HG03354 (cell line): ENCODE measurements at regions not wholly inside any gene's neighbourhood (a gene's known extent, or its start where the extent isn't known, plus 50 kb on each side); places are given as distances from the start of the nearest gene placed in this dataset.
"Not testable (repeated sequence)": the region's sequence is repeated elsewhere in the genome, so short reads cannot be mapped to it uniquely, and the experiment has no call there.

ENCODE experiments used
- ATAC-seq: cut with Tn5 transposase; IDR thresholded peaks from one replicate; pipeline ENCODE4 v1.9.1; 2021; ENCODE audit warnings: mild to moderate bottlenecking; ENCODE audit not compliant: unreplicated experiment, poor library complexity, severe bottlenecking

DNA sequence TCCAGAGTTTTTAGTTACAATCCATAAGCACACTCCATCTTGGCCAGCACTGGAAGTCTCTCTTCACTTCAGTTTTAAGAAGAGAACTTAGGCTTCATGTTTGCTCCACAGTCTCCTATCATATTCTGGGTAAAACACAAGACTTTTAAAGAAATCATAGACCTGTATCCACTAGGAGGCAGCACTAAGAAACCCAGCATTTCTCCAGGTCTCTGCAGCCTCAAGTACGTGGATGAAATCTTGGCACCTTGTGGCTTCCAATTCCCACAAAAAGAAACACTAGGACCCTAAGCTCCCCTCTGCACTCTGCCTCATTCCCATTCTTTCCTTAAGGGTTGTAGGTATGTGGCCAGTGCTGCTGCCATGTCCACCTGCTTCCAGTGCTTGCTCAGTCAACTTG lies 367.3 kb upstream of the CASK start:
- no peak for ATAC-seq

DNA sequence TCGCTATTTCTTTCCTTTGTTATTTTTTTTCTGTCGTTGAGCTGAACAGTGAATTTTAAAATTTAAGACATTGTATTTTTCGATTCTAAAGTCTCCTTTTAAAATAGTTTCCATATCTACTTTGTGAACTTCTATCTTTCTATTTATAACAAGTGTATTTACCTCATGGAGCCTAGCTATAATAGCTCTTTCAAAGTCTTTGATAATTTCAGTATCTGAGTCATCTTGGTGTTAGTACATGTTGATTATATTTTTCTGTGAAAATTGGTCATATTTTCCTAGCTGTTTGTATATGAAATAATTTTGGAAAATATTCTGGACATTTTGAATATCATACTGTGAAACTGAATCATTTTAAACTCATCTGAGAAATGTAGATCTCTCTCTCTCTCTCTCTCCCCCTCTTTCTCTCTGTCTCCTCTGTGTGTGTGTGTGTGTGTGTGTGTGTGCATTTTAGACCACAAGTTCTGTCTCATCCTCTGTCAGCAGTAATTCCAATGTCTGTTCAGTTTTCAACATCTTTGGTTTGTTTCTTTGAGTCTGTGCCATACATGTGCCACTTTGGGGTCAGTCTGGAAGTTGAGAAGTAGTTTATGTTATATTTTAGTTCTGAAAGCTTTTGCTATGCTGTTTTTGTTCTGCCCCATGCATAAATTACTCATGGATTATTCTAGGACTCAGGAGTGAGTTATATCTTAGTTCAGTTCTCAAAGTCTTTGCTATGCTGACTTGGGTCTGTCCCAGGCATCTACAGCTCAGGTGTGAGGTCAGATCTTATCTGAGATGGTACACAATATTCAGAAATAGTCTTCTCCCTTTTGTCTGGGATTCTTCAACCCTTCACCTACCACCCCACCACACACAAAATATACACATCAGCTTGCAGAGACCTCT lies 366.4 kb upstream of the CASK start:
- ATAC-seq = no peak

GRCh38 chrX:42285681-42286080 lies 362.3 kb upstream of the CASK start:
- ATAC-seq = not testable (repeated sequence)

DNA sequence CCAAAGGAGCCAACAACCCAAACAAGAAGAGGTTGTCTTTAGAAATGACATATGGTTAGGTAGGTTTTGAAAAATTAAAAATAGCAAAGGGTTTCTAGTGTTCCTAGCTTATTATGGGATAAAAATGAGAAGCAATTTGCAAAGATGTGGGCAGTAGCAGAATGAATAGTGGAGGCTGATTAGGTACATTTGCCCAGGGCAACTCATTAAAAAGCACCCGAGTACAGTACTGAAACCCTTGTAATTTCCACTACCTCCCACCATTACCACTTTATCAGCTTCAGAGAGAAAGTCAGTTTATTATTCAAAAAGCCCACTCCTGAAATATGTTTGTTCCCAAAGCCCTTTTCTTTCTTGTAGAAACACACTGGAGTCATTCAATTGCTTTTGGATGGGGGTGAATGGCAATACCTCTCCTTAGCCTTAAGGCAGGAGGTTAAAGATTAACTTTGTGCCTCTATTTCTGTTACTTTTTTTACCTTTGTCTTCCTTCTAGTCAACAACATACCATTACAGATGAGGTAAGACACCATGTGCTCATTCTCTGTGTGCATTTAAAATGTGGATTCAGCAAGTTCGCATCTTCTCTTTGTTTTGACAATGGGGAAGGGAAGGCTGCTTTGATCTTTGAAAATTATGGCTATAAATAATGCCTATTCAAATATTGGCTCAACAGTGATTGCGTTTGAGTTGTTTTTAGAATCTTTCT lies 353.8 kb upstream of the CASK start:
- ATAC-seq = no peak

GRCh38 chrX:42274151-42274550 lies 350.8 kb upstream of the CASK start:
- ATAC-seq = no peak

DNA sequence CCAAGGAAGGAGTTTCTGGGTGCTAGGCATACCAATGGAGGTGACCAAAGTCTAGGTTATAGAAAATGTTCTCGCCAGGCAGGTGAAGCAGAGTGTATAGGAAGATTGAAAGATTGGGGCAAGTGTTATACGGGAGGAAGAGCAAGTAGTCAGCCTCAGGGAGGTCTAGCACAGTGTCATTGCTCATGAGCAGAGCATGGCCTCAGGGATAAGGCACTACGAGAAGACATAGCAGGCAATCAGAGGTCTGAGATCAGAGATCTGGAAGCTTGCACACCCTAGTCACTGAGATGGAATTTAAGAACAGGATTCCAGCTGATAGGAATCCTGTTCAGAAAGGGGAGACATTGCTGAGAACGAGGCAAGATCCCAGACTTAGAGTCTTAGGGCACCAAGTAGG lies 350.0 kb upstream of the CASK start:
- no peak for ATAC-seq

GRCh38 chrX:42269186-42269585 lies 345.8 kb upstream of the CASK start:
- ATAC-seq = no peak

- ATAC-seq = no peak
Observed at GRCh38 chrX:42260854-42261253, 337.5 kb upstream of the CASK start.

DNA sequence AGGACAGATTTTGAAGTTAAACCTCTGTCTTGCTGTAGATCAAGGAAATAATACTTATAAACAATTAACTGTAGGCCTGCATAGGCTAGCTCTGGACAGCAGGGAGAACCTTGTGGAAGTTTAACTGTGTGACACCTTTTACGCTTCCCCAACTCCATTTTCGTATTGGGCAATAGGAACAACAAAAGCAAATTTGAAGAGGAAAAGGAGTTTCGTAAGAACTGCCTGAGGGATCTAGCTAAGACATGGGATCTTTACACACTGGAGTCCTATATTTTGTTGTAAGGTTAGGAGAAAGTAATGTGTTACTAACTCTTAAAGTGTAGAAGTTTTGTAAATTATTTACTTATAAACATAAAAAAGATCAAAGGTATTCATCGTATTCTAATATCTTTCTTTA lies 324.9 kb upstream of the CASK start:
- ATAC-seq = no peak

GRCh38 chrX:42247241-42247640 lies 323.9 kb upstream of the CASK start:
- no peak for ATAC-seq

- no peak for ATAC-seq
Observed at GRCh38 chrX:42246814-42247213, 323.5 kb upstream of the CASK start.

- ATAC-seq = no peak
Observed at GRCh38 chrX:42242004-42242403, 318.6 kb upstream of the CASK start.

- ATAC-seq = no peak
Observed at GRCh38 chrX:42241421-42241820, 318.1 kb upstream of the CASK start.

DNA sequence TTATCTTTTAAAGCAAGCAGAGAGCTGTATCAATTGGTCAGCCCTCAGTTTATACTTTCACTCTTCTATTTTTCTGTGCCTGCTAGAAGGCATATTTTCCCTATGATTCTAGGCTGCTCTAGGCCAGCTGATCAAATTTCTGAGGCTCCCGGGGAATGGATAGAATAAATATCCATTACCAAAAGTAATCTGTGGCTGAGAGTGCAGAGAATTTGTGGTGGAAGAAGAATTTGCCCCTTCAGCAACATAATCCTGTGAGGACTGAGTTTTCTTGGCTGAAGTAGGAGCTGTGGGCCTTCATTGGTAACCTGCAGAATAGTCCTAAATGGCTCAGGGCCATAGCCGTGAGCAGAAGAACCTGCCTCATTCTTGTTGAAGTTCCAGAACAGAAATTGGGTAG lies 314.6 kb upstream of the CASK start:
- no peak for ATAC-seq

- ATAC-seq = no peak
Observed at GRCh38 chrX:42229533-42229932, 306.2 kb upstream of the CASK start.

DNA sequence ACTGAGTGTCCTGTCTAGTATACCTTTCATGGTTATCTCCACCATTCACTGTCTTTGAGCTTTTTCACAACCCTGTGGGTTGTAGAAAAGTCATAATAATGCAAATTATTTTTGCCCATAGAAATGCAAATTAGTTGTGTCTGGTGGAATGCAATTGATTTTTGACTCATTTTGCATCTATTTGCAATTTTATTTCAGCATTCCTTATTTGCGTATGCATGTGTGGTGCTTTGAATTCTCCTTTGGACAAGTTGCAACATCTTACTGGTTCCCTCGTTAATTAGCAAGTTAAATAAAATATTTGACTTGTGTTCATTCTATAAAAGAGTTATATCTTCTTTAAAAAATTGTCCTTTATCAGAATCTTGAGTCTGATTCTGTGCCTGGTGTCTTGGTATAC lies 297.3 kb upstream of the CASK start:
- no peak for ATAC-seq

DNA sequence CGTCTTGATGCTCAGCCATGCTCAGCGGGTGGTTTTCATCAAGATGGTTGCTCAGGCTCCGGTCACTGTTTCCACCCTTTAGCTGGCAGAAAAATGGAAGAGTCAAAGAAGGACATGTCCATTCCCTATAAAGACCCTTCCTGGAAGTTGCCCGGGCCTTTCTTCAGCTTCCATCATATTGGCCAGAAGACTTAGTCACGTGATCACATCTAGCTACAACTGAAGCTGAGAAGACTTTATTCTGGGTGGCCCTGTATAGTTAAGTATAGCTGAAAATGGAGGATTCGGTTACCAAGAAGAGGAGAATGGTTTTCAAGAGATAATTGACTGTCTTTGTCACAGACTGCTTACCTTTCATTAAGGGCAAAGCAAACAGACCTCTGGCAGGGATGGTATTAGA lies 296.7 kb upstream of the CASK start:
- no peak for ATAC-seq

DNA sequence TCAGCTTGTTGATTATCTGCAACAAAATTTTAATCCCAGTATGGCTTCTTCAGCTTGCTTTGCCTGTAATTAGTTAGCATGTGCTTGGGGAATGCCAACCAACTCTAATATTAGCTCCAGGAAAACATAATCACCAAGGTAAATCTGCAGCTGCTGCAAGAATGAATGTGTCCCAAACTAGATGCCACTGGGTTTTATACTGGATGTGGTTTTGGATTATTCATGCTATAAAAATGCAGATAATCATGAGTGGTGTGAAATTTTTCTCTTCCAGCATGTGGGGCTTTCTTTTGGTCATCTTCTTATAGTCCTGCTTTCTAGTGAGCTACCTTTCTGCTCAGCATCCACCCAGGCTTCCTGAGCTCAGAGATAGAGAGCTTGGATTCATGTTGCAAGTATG lies 295.9 kb upstream of the CASK start:
- ATAC-seq = no peak

DNA sequence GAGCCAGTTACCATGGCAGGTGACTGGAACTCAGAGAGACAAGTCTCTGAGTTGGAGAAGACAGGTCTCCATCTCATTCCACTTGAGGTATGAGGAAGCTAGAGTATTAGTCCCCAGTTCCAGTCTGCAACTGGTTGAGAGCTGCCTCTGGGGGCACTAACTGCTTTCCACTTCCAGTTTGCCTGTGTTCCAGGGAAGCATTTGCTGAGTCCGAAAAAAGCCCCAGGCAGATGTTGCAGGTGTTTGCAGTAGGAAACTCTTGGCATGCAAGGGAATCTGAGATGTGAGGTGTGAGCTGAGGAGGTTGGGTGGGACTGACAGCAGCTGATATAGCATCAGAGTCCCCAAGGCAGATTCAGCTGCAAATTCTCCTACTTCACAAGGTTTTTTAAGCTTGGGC lies 272.2 kb upstream of the CASK start:
- ATAC-seq = no peak

DNA sequence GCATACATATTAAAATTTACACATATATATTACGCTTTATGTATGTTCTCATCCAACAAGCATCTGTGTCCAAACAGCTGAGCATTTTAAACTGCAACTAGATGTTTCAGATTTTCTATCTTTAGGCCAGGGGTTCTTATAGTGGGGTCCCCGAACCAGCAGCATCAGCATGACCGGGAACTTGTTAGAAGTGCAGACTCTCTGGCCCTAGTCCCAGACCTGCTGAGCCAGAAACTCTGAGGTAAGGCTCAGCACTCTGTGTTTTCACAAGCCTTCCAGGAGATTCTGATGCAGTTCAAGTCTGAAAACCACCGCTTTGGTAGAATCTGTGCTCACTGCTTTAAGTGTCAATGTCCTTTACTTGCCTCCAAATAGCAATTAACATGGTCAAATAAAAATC lies 266.2 kb upstream of the CASK start:
- ATAC-seq = no peak

DNA sequence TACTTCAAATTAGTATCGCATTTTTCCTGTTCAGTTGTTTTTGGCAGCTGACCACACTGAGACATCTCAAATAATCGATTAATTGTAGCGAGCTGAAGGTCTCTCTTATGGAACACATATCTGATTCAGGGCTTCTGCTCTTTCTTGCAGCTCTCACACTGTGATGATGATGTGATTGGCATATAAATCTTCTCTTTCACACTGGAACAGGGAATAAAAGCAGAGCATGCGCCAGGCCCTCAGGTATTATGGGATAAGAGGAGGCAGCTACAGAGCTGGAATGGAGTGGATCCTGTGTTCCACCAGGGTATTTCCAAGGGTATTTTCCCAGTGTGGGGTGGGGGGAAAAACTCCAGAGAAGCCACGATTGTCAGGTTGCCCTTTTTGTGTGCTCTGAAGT lies 265.4 kb upstream of the CASK start:
- ATAC-seq = no peak
